WTC11 (cell line): ENCODE measurements at regions not wholly inside any gene's neighbourhood (a gene's known extent, or its start where the extent isn't known, plus 50 kb on each side); places are given as distances from the start of the nearest gene placed in this dataset.
A peak's percentile ranks its signal among the peaks of the same experiment; 100 is the strongest.

ENCODE experiments used
- ATAC-seq: fragments of 200-7000 bp; cut with Tn5 transposase; 2 replicates; pipeline ENCODE4 v1.10.0; 2021; ENCODE audit warnings: mild to moderate bottlenecking, moderate library complexity
- CTCF ChIA-PET: fragments of 300-600 bp; sonication (Branson Sonifier 250); formaldehyde crosslinking; loops from one replicate; lab custom pipeline; 2021; ENCODE audit warnings: antibody characterized with exemption; lab: Charles Lee
- POLR2A ChIA-PET: fragments of 350-600 bp; sonication (Branson Sonifier 250); formaldehyde crosslinking; loops from one replicate; lab custom pipeline; 2021; ENCODE audit warnings: antibody characterized with exemption; lab: Charles Lee
- DNase-seq: peaks from one replicate; pipeline ENCODE4 v3.0.0; 2021; ENCODE audit warnings: low spot score
- H3K27ac Mint-ChIP-seq: 2 replicates; pipeline ENCODE4 v1.8.0; 2021; ENCODE audit warnings: mixed read lengths
- H3K27me3 Mint-ChIP-seq: 2 replicates; pipeline ENCODE4 v1.8.0; 2021; ENCODE audit warnings: low read depth, mild to moderate bottlenecking, moderate library complexity, mixed read lengths
- H3K36me3 Mint-ChIP-seq: 2 replicates; pipeline ENCODE4 v1.8.0; 2021; ENCODE audit warnings: mixed read lengths
- H3K4me1 Mint-ChIP-seq: 2 replicates; pipeline ENCODE4 v1.8.0; 2022; ENCODE audit warnings: mixed read lengths
- H3K4me3 Mint-ChIP-seq: 2 replicates; pipeline ENCODE4 v1.8.0; 2021; ENCODE audit warnings: mild to moderate bottlenecking, moderate library complexity, mixed read lengths
- H3K9me3 Mint-ChIP-seq: 2 replicates; pipeline ENCODE4 v1.8.0; 2021; ENCODE audit warnings: mixed read lengths
- AR ChIP-seq: fragments of 250-450 bp; sonication (Bioruptor Pico); IDR thresholded peaks from 2 replicates; pipeline ENCODE4 v1.9.0; 2021; ENCODE audit warnings: mild to moderate bottlenecking
- ARID4B ChIP-seq: sonication (generic); formaldehyde crosslinking; IDR thresholded peaks from 2 replicates; pipeline ENCODE4 v1.8.0; 2023; ENCODE audit warnings: missing genetic modification reagents, mild to moderate bottlenecking, borderline replicate concordance
- CREB1 ChIP-seq: sonication (generic); formaldehyde crosslinking; IDR thresholded peaks from 2 replicates; pipeline ENCODE4 v1.8.0; 2023; ENCODE audit warnings: mild to moderate bottlenecking, missing genetic modification reagents
- CREM ChIP-seq: sonication (generic); formaldehyde crosslinking; IDR thresholded peaks from 2 replicates; pipeline ENCODE4 v1.8.1; 2022; ENCODE audit warnings: mild to moderate bottlenecking, missing genetic modification reagents, moderate library complexity
- FOXP1 ChIP-seq: sonication (generic); formaldehyde crosslinking; IDR thresholded peaks from 2 replicates; pipeline ENCODE4 v1.8.0; 2022; ENCODE audit warnings: missing genetic modification reagents, mild to moderate bottlenecking, moderate library complexity, borderline replicate concordance
- MLX ChIP-seq: sonication (generic); formaldehyde crosslinking; IDR thresholded peaks from 2 replicates; pipeline ENCODE4 v1.8.1; 2023; ENCODE audit warnings: mild to moderate bottlenecking, missing genetic modification reagents, moderate library complexity
- MXD4 ChIP-seq: fragments of 250-450 bp; sonication (Bioruptor Pico); IDR thresholded peaks from 2 replicates; pipeline ENCODE4 v1.8.0; 2021; ENCODE audit warnings: mild to moderate bottlenecking, moderate library complexity, borderline replicate concordance
- NFATC4 ChIP-seq: fragments of 250-450 bp; sonication (Bioruptor Pico); IDR thresholded peaks from 2 replicates; pipeline ENCODE4 v1.9.0; 2021; ENCODE audit warnings: mild to moderate bottlenecking
- NR3C1 ChIP-seq: sonication (generic); formaldehyde crosslinking; conservative IDR thresholded peaks from 2 replicates; pipeline ENCODE4 v1.8.1; 2023; ENCODE audit warnings: low read depth, mild to moderate bottlenecking, missing genetic modification reagents
- OVOL2 ChIP-seq: fragments of 250-450 bp; sonication (Bioruptor Pico); IDR thresholded peaks from 2 replicates; pipeline ENCODE4 v1.9.0; 2021; ENCODE audit warnings: mild to moderate bottlenecking, borderline replicate concordance
- SOX15 ChIP-seq: fragments of 250-450 bp; sonication (Bioruptor Pico); IDR thresholded peaks from 2 replicates; pipeline ENCODE4 v1.9.0; 2021; ENCODE audit warnings: mild to moderate bottlenecking
- TEAD1 ChIP-seq: sonication (generic); formaldehyde crosslinking; IDR thresholded peaks from 2 replicates; pipeline ENCODE4 v1.8.0; 2022; ENCODE audit warnings: mild to moderate bottlenecking, missing genetic modification reagents
- ZNF219 ChIP-seq: sonication (generic); formaldehyde crosslinking; IDR thresholded peaks from 2 replicates; pipeline ENCODE4 v1.8.0; 2023; ENCODE audit warnings: missing genetic modification reagents, mild to moderate bottlenecking, borderline replicate concordance
- ZNF671 ChIP-seq: fragments of 250-450 bp; sonication (Bioruptor Pico); IDR thresholded peaks from 2 replicates; pipeline ENCODE4 v1.8.0; 2021; ENCODE audit warnings: mild to moderate bottlenecking
- TF ChIP-seq, protein P1 (sequence below): fragments of 250-450 bp; sonication (Bioruptor Pico); IDR thresholded peaks from 2 replicates; pipeline ENCODE4 v2.1.2; 2022; ENCODE audit warnings: mild to moderate bottlenecking, moderate library complexity
- TF ChIP-seq, protein P2 (sequence below): fragments of 250-450 bp; sonication (Bioruptor Pico); conservative IDR thresholded peaks from 2 replicates; pipeline ENCODE4 v1.9.0; 2021; ENCODE audit warnings: mild to moderate bottlenecking
- TF ChIP-seq, protein P3 (sequence below): fragments of 250-450 bp; sonication (Bioruptor Pico); IDR thresholded peaks from 2 replicates; pipeline ENCODE4 v1.9.0; 2021; ENCODE audit warnings: mild to moderate bottlenecking, borderline replicate concordance

DNA sequence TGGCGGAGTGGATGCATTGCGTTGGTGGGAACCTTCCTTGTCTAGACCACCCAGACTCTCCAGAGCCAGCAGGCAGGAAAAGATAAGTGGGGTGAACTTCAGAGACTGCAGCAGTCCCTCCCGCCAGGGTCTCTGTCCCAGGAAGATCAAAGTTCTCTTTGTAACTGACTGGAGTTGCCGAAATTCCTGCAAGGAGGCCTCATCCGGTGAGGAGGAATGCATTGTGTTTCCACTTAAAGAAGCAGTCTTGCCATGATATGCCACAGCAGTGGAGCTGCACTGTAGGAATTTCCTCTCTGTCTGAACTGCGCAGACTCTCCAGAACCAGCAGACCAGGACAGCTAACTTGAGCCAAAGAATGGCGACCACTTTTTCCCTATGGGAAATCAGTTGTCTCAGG lies 1190.4 kb downstream of the TECRL start:
- ChIA-PET CTCF (no interaction called here), POLR2A (no interaction called here)
- Mint-ChIP-seq H3K36me3 (no peaks in the 10 kb centered on the region), H3K9me3 (peaks cover 18% of the 10 kb centered on the region)
- no peak for DNase-seq
- TF ChIP-seq SOX15 (CRISPR knock-in tag) (no peak), NR3C1 (no peak), MLX (CRISPR knock-in tag) (no peak), ZNF219 (no peak), CREM (CRISPR knock-in tag) (no peak), ZNF671 (no peak), TEAD1 (CRISPR knock-in tag) (no peak), ARID4B (CRISPR knock-in tag) (no peak), OVOL2 (no peak), MXD4 (no peak), FOXP1 (no peak), CREB1 (CRISPR knock-in tag) (no peak), AR (CRISPR knock-in tag) (no peak), NFATC4 (CRISPR knock-in tag) (no peak)
- TF ChIP-seq, protein P1, sequence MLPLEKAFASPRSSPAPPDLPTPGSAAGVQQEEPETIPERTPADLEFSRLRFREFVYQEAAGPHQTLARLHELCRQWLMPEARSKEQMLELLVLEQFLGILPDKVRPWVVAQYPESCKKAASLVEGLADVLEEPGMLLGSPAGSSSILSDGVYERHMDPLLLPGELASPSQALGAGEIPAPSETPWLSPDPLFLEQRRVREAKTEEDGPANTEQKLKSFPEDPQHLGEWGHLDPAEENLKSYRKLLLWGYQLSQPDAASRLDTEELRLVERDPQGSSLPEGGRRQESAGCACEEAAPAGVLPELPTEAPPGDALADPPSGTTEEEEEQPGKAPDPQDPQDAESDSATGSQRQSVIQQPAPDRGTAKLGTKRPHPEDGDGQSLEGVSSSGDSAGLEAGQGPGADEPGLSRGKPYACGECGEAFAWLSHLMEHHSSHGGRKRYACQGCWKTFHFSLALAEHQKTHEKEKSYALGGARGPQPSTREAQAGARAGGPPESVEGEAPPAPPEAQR (CRISPR knock-in tag) = no peak
- TF ChIP-seq, protein P2, sequence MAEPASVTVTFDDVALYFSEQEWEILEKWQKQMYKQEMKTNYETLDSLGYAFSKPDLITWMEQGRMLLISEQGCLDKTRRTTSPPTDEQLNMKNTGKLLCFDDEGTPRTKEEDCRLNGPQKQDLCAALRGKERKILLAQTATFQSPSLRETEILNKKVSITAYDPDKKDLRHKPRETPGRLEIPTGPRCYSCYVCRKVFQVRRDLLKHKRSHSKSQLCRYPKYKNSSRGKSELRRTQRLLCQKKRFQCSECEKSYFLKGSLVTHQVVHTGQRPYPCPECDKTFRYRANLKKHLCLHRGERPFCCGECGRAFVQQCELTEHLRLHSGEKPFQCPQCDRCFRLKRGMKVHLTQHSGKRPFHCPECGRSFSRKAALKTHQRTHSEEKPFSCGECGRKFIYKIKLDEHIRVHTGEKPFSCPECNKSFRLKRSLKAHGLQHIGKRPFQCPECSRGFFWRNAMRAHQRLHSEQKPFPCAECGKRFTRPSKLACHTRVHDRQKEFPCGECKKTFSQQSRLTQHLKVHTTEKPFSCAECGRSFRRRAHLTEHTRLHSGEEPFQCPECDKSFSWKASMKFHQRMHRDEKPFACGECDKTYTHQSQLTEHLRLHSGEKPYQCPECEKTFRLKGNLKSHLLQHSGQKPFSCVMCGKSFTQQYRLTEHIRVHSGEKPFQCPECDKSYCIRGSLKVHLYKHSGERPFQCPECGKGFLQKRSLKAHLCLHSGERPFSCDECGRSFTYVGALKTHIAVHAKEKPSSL (CRISPR knock-in tag) = no peak
- TF ChIP-seq, protein P3, sequence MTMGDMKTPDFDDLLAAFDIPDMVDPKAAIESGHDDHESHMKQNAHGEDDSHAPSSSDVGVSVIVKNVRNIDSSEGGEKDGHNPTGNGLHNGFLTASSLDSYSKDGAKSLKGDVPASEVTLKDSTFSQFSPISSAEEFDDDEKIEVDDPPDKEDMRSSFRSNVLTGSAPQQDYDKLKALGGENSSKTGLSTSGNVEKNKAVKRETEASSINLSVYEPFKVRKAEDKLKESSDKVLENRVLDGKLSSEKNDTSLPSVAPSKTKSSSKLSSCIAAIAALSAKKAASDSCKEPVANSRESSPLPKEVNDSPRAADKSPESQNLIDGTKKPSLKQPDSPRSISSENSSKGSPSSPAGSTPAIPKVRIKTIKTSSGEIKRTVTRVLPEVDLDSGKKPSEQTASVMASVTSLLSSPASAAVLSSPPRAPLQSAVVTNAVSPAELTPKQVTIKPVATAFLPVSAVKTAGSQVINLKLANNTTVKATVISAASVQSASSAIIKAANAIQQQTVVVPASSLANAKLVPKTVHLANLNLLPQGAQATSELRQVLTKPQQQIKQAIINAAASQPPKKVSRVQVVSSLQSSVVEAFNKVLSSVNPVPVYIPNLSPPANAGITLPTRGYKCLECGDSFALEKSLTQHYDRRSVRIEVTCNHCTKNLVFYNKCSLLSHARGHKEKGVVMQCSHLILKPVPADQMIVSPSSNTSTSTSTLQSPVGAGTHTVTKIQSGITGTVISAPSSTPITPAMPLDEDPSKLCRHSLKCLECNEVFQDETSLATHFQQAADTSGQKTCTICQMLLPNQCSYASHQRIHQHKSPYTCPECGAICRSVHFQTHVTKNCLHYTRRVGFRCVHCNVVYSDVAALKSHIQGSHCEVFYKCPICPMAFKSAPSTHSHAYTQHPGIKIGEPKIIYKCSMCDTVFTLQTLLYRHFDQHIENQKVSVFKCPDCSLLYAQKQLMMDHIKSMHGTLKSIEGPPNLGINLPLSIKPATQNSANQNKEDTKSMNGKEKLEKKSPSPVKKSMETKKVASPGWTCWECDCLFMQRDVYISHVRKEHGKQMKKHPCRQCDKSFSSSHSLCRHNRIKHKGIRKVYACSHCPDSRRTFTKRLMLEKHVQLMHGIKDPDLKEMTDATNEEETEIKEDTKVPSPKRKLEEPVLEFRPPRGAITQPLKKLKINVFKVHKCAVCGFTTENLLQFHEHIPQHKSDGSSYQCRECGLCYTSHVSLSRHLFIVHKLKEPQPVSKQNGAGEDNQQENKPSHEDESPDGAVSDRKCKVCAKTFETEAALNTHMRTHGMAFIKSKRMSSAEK (CRISPR knock-in tag) = no peak
- TF ChIP-seq, all 79 proteins: peak for 0
- Mint-ChIP-seq H3K27ac (no peak overlapping the region), H3K4me1 (peaks cover 4% of the 10 kb centered on the region; the same call in 1 of the 2 replicates), H3K4me3 (no peak overlapping the region), H3K27me3 (no peaks in the 10 kb centered on the region)
- peak; percentile 73 for ATAC-seq
